Activated naive CD4-positive, alpha-beta T cell treated with anti-CD3 and anti-CD28 coated beads, Interleukin-2, amount 50 U/mL, for 72 hours (primary cell): ENCODE measurements at regions not wholly inside any gene's neighbourhood (a gene's known extent, or its start where the extent isn't known, plus 50 kb on each side); places are given as distances from the start of the nearest gene placed in this dataset.

ENCODE experiments used
- ATAC-seq, 2 donors: fragments of 150-1000 bp; cut with Tn5 transposase; 2 replicates each; pipeline ENCODE4 v1.10.0; 2021; ENCODE audit warnings: mild to moderate bottlenecking in 2 of 2, moderate library complexity in 2 of 2
- DNase-seq, 2 donors: peaks; one replicate each; pipeline ENCODE4 v3.0.0; 2021 to 2022; ENCODE audit warnings: low spot score in 2 of 2
- H3K27ac Mint-ChIP-seq, 2 donors: one replicate each; pipeline ENCODE4 v1.8.0; 2022; ENCODE audit warnings: mild to moderate bottlenecking in 2 of 2, mixed read lengths in 2 of 2
- H3K36me3 Mint-ChIP-seq, 2 donors: one replicate each; pipeline ENCODE4 v1.8.0; 2022; ENCODE audit warnings: mixed read lengths in 2 of 2
- H3K9me3 Mint-ChIP-seq, 2 donors: one replicate each; pipeline ENCODE4 v1.8.0; 2022; ENCODE audit warnings: mixed read lengths in 2 of 2

DNA sequence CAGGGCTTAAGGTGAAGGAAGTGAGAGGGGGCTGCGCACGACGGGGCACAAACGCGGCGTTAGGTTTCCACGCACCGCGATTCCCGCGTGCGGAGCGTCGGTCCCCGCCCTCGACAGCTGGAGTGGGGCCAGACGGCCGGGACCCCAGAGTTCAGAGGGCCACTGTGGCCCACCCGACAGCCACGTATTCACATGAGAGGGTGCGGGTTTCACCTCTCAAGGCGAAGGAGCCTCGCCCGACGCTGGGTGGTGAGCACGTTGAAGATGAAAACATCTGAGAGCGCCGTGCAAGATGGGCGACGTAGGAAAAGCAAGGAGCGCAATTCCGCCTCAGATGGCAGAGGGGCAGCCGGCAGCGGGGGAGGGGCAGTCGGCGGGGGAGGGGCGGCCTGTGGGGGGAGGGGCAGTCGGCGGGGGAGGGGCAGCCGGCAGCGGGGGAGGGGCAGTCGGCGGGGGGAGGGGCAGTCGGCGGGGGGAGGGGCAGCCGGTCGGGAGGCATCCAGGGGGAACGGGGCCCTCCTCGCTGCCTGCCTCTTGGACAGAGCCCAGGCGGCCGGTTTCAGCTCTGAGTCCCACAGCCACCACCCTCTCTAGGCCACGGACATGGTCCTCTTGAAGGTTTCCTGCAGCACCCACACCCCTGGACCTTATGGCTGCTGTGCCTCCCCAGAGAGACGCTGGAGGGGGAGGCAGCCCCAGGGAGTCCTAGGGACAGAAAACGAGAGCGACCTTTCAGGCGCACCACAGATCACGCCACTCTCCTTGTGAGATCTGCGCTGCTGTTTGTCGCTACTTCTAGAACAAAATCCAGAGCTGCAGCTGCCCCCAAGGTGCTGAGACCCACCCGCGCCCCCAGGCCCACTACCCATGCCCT lies 113.7 kb downstream of the DLL1 start:
- ATAC-seq, result peak; percentile 63 to 82
- Mint-ChIP-seq H3K36me3 (peaks cover 4 to 9% of the 10 kb centered on the region in 2 donors), H3K27ac (peak overlapping the region; percentile 80 to 99), H3K9me3 (peaks cover 3 to 9% of the 10 kb centered on the region in 2 donors)
- no peak for DNase-seq

DNA sequence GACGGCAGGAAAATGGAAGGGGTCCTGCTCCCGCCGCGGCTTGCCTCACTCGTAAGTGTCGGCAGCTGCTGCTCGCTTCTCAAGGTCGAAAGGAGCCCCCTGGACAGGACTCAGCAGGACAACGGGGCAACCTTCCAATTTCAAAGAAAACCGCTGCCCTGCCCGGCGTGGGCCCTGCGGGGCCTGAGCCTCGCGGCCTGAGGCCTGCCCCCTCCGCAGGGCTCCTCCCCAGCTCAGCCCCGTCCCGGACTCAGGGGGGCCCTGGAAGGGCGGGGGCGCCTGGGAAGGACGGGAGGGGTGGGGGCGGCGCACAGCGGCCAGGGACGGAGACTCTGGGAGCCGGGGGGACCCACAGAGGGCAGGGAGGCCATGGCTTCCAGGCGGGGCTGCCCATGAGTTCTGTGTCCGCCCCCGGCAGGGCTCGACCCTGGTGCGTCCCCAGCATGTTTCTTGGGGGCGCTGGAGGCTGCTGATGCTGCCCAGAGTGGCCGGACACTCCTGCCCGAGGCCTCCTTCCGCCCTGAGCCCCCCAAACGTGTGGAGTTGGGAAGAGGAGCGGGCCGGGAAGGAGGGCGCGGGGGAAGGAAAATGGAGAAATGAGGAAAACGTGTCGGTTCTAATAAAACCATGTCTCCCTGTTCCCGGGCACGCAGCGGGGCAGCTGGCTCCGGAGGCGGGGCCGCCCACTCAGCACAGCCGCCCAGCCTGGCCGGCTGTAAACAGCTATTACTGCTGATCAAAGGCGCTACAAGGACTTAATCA lies 114.6 kb downstream of the DLL1 start:
- ATAC-seq (no peak), DNase-seq (no peak)
- H3K36me3 Mint-ChIP-seq, result peaks cover 0 to 5% of the 10 kb centered on the region in 2 donors
- H3K9me3 Mint-ChIP-seq, result peaks cover 0 to 7% of the 10 kb centered on the region in 2 donors
- H3K27ac Mint-ChIP-seq, result peak overlapping the region; percentile 80 to 99

DNA sequence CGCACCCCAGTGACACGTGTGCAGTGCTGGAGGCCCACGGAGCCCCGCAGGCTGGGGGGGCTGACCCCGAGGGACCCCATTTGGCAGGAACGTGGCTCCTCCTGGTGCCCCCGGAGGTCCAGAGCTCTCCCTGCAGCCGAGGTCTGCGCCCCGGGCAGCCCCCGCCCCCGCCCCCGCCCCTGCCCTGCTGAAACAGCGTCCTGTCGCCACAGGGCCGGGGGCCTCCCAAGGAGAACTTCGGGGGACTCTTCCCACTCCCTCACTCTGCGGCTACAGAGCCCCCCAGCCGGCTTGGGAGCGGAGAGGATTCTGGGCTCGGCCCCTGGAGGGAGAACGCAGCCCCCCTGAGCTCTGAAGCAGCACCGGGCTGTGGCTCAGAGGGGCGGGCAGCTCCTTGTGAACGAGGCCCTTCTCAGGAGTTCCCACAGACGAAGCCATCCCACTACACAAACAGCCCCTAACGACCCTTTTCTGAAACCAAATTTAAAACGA lies 115.2 kb downstream of the DLL1 start:
- Mint-ChIP-seq H3K27ac (no peak overlapping the region), H3K9me3 (peaks cover 6 to 10% of the 10 kb centered on the region in 2 donors), H3K36me3 (peaks cover 0 to 5% of the 10 kb centered on the region in 2 donors)
- DNase-seq, result no peak
- no peak for ATAC-seq

DNA sequence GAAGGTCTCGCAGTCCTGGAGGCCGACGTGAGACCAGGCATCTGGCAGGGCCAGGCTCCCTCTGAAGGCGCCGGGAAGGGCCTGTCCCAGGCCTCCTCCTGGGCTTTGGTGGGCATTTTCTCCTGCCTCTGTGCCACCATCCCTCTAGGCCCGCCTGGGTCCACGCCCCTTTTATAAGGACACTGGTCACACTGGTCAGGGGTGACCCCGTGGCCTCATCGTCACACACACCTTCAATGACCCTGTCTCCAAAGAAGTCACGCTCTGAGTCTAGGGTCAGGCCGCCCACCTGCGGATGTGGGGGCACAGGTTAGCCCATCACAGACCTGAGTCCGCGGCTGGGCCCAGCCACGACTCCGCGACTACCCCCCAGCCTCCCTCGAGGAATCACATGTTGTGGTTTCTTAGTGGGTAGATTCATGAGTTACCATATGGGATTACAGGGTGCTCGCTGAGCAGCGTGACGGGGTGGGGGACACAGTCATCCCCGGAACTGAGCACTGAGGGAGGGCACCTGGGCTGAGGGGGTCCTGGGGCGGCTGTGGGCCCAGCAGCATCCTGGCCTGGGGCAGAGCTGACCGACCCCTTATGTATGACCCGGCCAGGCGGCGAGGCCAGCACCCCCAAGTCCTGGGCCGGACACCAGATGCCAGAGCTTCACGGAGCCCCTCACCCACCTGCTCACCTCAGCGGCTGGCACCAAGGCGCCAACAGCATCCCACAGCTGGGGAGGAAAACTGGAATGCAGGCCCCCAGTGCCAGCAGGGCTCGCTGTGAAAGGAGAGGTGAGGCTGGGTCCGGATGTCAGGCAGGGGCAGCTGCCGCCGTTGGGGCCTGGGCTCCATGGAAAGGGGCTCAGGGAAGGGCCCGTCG lies 115.9 kb downstream of the DLL1 start:
- DNase-seq, result no peak

DNA sequence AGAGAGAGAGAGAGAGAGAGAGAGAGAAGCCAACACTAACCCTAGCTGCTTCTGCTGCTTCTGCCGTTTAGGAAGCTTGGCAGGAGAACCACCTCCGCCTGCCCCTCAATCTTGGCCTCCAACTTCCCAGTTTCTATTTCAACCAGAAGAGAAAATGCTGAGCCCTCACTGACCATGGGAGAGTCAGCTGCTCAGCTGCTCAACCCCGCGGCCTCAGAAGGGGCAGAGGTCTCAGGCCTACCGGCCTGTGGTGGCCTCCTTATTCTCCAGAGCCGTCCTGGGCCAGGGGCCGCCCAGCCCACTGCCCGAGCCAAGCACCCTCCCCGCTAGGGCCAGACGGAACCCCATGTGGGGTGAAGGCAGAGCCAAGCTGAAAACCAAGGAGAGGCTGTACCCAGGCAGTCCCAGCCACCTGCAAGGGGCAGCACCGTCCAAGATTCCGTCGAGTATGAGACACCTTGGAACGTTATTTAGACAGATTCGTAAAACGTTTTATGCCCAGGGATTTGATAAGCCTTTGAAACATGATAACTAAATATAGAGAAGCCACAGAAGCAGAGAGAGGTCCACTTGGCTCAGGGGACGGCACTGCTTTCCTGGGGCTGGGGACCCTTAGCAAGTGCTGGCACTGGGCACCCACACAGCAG lies 116.6 kb downstream of the DLL1 start:
- H3K27ac Mint-ChIP-seq, result no peak overlapping the region
- peaks cover 6 to 10% of the 10 kb centered on the region in 2 donors for H3K9me3 Mint-ChIP-seq
- ATAC-seq (no peak), DNase-seq (peak in 1 of 2 donors; percentile 44)
- H3K36me3 Mint-ChIP-seq, result peaks cover 0 to 5% of the 10 kb centered on the region in 2 donors

More for the DNA sequence above, 115.9 kb downstream of the DLL1 start:
- H3K27ac Mint-ChIP-seq, result no peak overlapping the region
- H3K9me3 Mint-ChIP-seq, result peaks cover 6 to 10% of the 10 kb centered on the region in 2 donors
- ATAC-seq, result no peak
- H3K36me3 Mint-ChIP-seq, result peaks cover 0 to 5% of the 10 kb centered on the region in 2 donors

DNA sequence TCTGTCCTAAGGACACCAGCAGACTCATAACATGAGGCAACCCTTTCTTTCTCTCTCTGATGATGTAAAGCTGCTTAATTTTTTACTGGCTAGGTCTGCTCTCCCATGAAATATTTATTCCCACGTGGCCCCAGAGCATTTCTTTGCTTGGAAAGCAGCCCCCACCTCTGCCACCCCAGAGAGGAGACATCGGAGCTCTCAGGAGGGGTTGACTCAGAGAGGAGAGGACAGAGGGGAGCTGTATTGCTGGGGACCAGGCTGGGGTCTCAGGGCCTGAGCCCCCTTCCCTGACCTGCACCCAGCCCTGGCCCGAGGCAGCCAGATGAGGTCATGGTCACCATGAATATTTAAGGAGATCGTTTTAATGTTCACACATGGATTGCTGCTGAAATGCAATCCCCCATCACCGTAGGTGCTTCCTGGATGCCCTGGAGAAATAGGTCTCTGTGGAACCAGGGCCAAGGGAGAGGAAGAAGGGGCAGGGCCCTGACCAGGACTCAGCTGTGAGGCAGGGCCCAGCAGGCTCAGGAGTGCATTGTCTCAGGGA lies 117.5 kb downstream of the DLL1 start:
- peak overlapping the region in 1 of 2 donors; percentile 54 for H3K27ac Mint-ChIP-seq
- H3K36me3 Mint-ChIP-seq, result peaks cover under 1 to 5% of the 10 kb centered on the region in 2 donors
- peak in 1 of 2 donors; percentile 9 for DNase-seq
- no peak for ATAC-seq
- H3K9me3 Mint-ChIP-seq, result peaks cover 6 to 11% of the 10 kb centered on the region in 2 donors

DNA sequence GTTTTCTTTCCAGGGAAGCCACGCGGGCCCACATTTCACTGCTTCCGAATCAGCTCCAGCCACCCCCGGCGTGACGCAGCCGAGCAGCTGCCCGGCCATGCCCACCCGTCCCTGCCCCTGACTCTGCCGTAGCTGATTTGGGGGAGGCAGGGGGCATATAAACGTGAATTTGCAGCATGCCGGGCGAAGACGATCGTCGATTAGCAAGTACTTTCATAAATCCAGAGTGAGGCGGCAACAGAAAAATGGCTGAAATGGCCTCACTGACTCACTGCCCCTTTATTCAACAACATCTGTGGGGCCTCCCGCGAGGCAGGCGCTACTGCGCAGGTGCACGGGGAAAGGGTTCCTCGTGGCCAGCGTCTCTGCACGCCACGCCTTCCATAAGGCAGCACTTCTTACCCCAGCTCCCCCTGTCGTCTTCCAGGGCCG lies 118.0 kb downstream of the DLL1 start:
- DNase-seq (peak in 1 of 2 donors; percentile 26), ATAC-seq (no peak)
- Mint-ChIP-seq H3K9me3 (peaks cover 6 to 14% of the 10 kb centered on the region in 2 donors), H3K27ac (peak overlapping the region in 1 of 2 donors; percentile 14), H3K36me3 (peaks cover 5% of the 10 kb centered on the region in 2 donors)

DNA sequence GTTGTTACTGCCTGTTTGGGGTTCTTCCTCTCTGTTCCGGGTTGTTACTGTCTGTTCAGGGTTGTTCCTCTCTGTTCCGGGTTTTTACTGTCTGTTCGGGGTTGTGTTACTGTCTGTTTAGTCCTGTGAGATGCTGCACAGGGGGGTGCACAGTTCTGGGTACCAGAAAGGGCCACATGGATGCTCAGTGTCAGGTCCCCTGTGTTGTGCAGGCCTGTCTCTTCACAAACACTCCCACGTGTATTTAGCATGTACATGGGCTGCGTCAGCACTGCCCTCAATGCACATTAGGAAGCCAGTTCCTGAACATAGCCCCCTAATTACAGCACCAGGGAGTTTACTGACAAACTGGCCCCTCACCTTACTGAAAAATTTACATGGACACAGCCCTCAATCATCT lies 118.5 kb downstream of the DLL1 start:
- ATAC-seq, result no peak
- Mint-ChIP-seq H3K9me3 (peaks cover 6 to 14% of the 10 kb centered on the region in 2 donors), H3K27ac (peak overlapping the region in 1 of 2 donors; percentile 14), H3K36me3 (peaks cover 5% of the 10 kb centered on the region in 2 donors)
- peak in 1 of 2 donors; percentile 9 for DNase-seq

DNA sequence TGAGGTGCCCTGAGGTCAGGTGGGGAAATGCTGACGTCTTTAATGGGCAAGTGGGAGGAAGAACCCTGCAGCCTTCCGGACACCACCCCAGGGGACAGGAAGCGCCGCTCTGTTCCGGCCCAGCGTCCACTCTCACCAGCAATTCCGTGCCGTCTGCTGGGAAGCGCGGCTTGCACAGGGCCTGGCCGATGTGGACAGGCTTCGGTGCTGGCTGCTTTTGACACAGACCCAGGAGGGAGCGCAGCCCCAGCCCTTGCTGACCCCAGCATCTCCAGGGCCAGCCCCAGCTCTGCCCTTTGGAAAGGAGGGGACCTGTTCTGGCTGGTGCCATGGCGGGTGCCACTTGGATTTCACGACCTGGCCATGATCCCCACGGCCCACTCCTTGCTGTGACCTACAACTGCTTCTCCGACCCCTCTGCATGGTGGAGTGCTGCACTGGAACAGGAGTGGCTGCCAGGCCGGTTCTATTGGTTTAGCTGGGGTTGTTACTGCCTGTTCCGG lies 123.2 kb downstream of the DLL1 start:
- DNase-seq (peak in 1 of 2 donors; percentile 26), ATAC-seq (no peak)
- Mint-ChIP-seq H3K27ac (no peak overlapping the region), H3K9me3 (peaks cover 6 to 14% of the 10 kb centered on the region in 2 donors), H3K36me3 (peaks cover 5% of the 10 kb centered on the region in 2 donors)

DNA sequence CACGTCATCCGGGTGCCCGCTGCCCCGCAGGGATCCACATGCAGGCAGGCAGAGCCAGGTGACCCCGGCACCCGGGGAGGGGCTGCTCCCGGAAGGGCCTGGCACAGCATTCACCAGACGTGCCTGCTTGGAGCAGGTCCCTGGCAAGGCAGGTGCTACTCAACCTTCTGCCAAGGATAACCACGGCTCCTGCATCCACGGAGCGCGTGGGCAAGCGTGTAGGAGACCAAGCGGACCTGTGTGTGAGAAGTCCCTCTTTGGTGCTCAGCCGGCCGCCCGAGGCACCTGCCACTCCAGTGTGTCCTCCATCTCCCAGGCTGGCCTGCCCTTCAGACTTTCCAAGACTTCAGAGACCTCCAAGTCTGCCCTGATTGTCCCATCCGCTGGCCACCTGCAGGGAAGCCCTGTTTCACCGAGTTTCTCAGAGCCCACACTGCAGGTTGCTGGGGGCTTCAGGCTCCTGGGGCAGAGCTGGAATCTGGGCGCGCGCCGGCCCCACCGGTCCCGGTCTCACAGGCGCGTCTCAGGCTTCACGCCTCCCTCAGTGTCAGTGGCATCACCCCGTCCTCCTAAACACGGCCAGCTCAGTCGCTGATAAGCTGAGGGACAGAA lies 124.3 kb downstream of the DLL1 start:
- ATAC-seq (no peak), DNase-seq (no peak)
- peaks cover 6 to 10% of the 10 kb centered on the region in 2 donors for H3K9me3 Mint-ChIP-seq
- H3K36me3 Mint-ChIP-seq, result peaks cover 0 to 5% of the 10 kb centered on the region in 2 donors
- H3K27ac Mint-ChIP-seq, result no peak overlapping the region

DNA sequence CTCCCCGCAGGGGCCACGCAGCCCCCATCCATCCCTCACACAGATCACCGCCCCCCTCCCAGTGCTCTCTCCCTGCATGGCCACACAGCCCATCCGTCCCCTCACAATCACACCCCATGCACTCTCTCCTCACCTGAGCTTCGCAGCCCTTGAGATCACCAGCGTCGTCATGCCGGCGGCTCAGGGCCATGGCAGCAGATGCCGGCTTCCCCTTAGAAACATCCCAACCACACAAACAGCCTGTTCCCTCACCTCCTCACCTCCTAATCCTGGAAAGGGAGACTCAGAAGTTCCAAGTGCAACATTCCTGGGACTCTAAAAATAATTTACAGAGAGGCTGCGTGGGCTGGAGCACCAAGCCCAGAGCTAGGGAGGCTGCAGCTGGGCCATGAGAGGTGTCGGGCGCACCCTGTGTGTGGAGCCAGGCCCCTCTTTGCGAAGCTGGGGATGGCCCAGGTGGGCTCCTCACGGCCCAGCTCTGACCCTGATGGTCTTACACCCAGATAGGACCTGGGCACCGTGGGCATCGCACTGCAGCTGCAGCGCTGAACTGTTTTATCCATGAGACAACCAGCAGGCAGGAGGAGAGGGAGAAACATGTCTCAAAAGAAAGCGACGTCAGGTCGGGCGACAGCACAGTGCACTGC lies 125.3 kb downstream of the DLL1 start:
- H3K36me3 Mint-ChIP-seq, result peaks cover 0 to 5% of the 10 kb centered on the region in 2 donors
- H3K27ac Mint-ChIP-seq, result no peak overlapping the region
- no peak for DNase-seq
- H3K9me3 Mint-ChIP-seq, result peaks cover 0 to 4% of the 10 kb centered on the region in 2 donors
- no peak for ATAC-seq

DNA sequence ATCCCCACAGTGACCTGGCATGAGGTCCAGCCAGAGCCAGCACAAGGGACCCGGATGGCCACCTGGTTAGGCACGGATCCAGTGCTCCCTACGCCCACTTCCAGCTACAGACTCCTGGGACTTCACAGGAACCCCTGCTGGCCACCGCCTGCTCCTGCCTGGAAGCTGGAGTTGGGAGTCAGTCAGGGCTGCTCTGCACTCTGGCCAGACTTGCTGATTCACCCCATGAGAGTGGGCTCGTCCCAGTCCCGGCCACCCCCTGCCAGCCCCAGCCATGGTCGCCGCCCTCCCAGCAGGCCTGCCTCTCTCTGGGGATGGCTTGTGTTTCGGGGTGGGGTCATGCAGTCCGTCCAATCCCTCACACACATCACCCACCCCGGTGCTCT lies 125.8 kb downstream of the DLL1 start:
- Mint-ChIP-seq H3K36me3 (peaks cover 0 to 5% of the 10 kb centered on the region in 2 donors), H3K9me3 (peaks cover 0 to 4% of the 10 kb centered on the region in 2 donors), H3K27ac (no peak overlapping the region)
- DNase-seq, result no peak
- no peak for ATAC-seq

DNA sequence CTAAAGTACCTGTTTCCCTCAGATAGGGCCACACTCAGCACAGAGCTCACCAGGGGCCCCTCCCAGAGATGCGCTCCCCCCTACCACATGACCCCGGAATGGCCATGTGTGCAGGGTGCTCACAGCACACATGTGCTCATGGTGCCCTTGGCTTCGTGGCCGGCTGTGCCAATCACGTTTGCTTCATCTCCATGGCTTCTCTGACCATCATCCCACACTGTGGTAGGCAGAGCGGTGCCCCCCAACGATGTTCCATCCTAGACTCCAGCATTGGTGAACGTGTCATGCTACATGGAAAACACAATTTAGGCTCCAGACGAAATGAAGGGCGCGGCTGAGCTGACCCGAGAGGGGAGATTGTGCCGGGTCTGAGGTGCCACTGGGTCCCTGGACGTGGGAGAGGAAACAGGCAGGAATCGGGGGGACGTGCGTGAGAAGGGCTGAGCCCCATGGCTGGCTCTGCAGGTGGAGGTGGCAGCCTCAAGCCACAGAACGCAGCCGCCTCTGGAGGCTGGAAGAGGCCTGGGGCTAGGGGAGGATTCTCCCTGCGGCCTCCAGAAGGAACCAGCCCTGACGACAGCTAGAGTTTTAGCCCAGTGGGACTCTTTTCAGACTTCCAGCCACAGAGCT lies 126.5 kb downstream of the DLL1 start:
- ATAC-seq, result no peak
- H3K36me3 Mint-ChIP-seq, result peaks cover 0 to 5% of the 10 kb centered on the region in 2 donors
- peak overlapping the region in 1 of 2 donors; percentile 48 for H3K27ac Mint-ChIP-seq
- DNase-seq, result no peak
- H3K9me3 Mint-ChIP-seq, result peaks cover 0 to 4% of the 10 kb centered on the region in 2 donors
